CMK (cell line): ENCODE measurements at regions not wholly inside any gene's neighbourhood (a gene's known extent, or its start where the extent isn't known, plus 50 kb on each side); places are given as distances from the start of the nearest gene placed in this dataset.

Experiments
- DNase-seq: peaks from one replicate; pipeline ENCODE4 v3.0.0-alpha.2; 2010; ENCODE audit warnings: low read depth

- DNase-seq, result no peak
Measured at GRCh38 chr11:97430877-97431276, 1041.1 kb downstream of the JRKL start.

GRCh38 chr11:97432926-97433325 is 1043.1 kb downstream of the JRKL start:
- DNase-seq, result no peak

- DNase-seq, result no peak
Measured at GRCh38 chr11:97445561-97445960, 1055.7 kb downstream of the JRKL start.

- no peak for DNase-seq
Measured at GRCh38 chr11:97451441-97451840, 1061.6 kb downstream of the JRKL start.

- no peak for DNase-seq
Measured at GRCh38 chr11:97454988-97455387, 1065.2 kb downstream of the JRKL start.

- no peak for DNase-seq
Measured at GRCh38 chr11:97460091-97460490, 1070.3 kb downstream of the JRKL start.

- DNase-seq, result no peak
Measured at GRCh38 chr11:97461044-97461880, 1071.4 kb downstream of the JRKL start.

GRCh38 chr11:97461934-97462333 is 1072.1 kb downstream of the JRKL start:
- no peak for DNase-seq

- DNase-seq, result no peak
Measured at GRCh38 chr11:97463891-97464290, 1074.1 kb downstream of the JRKL start.

GRCh38 chr11:97471480-97471879 is 1081.7 kb downstream of the JRKL start:
- DNase-seq, result no peak

GRCh38 chr11:97487387-97487786 is 1097.6 kb downstream of the JRKL start:
- no peak for DNase-seq

- DNase-seq, result no peak
Measured at GRCh38 chr11:97498891-97499290, 1109.1 kb downstream of the JRKL start.

GRCh38 chr11:97502201-97502600 is 1112.4 kb downstream of the JRKL start:
- no peak for DNase-seq

- DNase-seq, result no peak
Measured at GRCh38 chr11:97506076-97506759, 1116.4 kb downstream of the JRKL start.

- DNase-seq, result no peak
Measured at GRCh38 chr11:97514446-97514845, 1124.6 kb downstream of the JRKL start.

- DNase-seq, result no peak
Measured at GRCh38 chr11:97516688-97517087, 1126.9 kb downstream of the JRKL start.

- DNase-seq, result no peak
Measured at GRCh38 chr11:97525273-97525672, 1135.5 kb downstream of the JRKL start.

GRCh38 chr11:97537407-97538150 is 1147.8 kb downstream of the JRKL start:
- DNase-seq, result no peak

- DNase-seq, result no peak
Measured at GRCh38 chr11:97544431-97544830, 1154.6 kb downstream of the JRKL start.

- DNase-seq, result no peak
Measured at GRCh38 chr11:97548280-97548679, 1158.5 kb downstream of the JRKL start.

- no peak for DNase-seq
Measured at GRCh38 chr11:97557399-97557798, 1167.6 kb downstream of the JRKL start.

- DNase-seq, result no peak
Measured at GRCh38 chr11:97567801-97568200, 1178.0 kb downstream of the JRKL start.

- DNase-seq, result no peak
Measured at GRCh38 chr11:97570636-97571035, 1180.8 kb downstream of the JRKL start.
